ENCODE measurements at regions not wholly inside any gene's neighbourhood (a gene's known extent, or its start where the extent isn't known, plus 50 kb on each side); places are given as distances from the start of the nearest gene placed in this dataset.

DNA sequence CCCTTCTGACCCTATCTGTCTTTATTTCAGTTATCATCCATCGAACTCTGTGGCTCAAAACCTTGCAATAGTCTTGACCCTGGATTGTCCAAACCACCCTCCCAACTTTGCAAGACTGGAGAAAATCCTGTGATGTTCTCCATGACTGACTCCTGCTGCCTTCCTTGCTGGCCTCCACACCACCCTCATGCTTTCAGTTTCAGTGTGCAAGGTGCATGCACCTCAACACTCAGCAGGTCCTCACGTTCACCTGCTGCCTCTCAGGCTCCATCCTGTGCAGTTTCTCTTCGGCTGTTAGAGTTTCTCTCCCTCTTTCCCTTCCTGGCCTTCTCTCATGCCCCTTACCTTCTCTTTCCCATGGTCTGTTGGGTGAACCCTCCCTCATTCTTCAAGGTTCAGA, 59.4 kb upstream of the ASIC2 start:
- TF ChIP-seq, protein P1, sequence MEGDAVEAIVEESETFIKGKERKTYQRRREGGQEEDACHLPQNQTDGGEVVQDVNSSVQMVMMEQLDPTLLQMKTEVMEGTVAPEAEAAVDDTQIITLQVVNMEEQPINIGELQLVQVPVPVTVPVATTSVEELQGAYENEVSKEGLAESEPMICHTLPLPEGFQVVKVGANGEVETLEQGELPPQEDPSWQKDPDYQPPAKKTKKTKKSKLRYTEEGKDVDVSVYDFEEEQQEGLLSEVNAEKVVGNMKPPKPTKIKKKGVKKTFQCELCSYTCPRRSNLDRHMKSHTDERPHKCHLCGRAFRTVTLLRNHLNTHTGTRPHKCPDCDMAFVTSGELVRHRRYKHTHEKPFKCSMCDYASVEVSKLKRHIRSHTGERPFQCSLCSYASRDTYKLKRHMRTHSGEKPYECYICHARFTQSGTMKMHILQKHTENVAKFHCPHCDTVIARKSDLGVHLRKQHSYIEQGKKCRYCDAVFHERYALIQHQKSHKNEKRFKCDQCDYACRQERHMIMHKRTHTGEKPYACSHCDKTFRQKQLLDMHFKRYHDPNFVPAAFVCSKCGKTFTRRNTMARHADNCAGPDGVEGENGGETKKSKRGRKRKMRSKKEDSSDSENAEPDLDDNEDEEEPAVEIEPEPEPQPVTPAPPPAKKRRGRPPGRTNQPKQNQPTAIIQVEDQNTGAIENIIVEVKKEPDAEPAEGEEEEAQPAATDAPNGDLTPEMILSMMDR (IDR thresholded peaks at IDR 0.05), result no peak
- Mint-ChIP-seq H3K9me3 (ENCODE audit: unreplicated experiment) (peaks cover 28% of the 10 kb centered on the region), H3K27ac (ENCODE audit: unreplicated experiment) (no peak overlapping the region), H3K4me1 (ENCODE audit: unreplicated experiment) (no peaks in the 10 kb centered on the region), H3K27me3 (ENCODE audit: unreplicated experiment) (no peaks in the 10 kb centered on the region), H3K36me3 (ENCODE audit: unreplicated experiment) (no peaks in the 10 kb centered on the region), H3K4me3 (ENCODE audit: unreplicated experiment) (no peak overlapping the region)
- DNase-seq (ENCODE audit: extremely low spot score, unreplicated experiment), result no peak

DNA sequence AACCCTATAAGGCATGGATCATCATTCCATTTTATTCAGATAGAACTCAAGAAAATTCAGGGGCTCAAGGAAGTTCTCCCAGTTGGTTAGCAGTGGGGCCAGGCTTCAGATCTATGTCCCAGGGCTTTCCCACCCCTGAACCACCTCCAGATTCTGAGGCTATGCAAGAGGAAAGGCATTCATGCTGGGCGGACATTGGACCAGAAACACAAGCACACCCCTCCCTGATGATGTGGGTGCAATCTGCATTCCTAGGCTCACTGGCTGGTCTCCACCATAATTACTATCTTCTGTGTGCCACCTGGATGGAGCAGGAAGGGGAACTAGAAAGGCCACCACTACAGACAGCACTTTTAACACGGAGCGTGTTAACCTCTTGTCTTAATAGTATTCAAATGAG, 63.2 kb upstream of the ASIC2 start:
- Mint-ChIP-seq H3K4me3 (ENCODE audit: unreplicated experiment) (no peak overlapping the region), H3K9me3 (ENCODE audit: unreplicated experiment) (peaks cover 33% of the 10 kb centered on the region), H3K27me3 (ENCODE audit: unreplicated experiment) (no peaks in the 10 kb centered on the region), H3K36me3 (ENCODE audit: unreplicated experiment) (no peaks in the 10 kb centered on the region), H3K4me1 (ENCODE audit: unreplicated experiment) (no peaks in the 10 kb centered on the region), H3K27ac (ENCODE audit: unreplicated experiment) (no peak overlapping the region)
- DNase-seq (ENCODE audit: extremely low spot score, unreplicated experiment), result no peak
- TF ChIP-seq, protein P1 (IDR thresholded peaks at IDR 0.05), result no peak

GRCh38 chr17:33363475-33363874, 70.4 kb upstream of the ASIC2 start:
- no peak overlapping the region for H3K4me3 Mint-ChIP-seq (ENCODE audit: unreplicated experiment)
- H3K27me3 Mint-ChIP-seq (ENCODE audit: unreplicated experiment), result no peaks in the 10 kb centered on the region
- no peak for DNase-seq (ENCODE audit: extremely low spot score, unreplicated experiment)
- TF ChIP-seq, protein P1 (IDR thresholded peaks at IDR 0.05), result no peak
- H3K4me1 Mint-ChIP-seq (ENCODE audit: unreplicated experiment), result no peaks in the 10 kb centered on the region
- H3K36me3 Mint-ChIP-seq (ENCODE audit: unreplicated experiment), result no peaks in the 10 kb centered on the region
- H3K9me3 Mint-ChIP-seq (ENCODE audit: unreplicated experiment), result peaks cover 27% of the 10 kb centered on the region
- H3K27ac Mint-ChIP-seq (ENCODE audit: unreplicated experiment), result no peak overlapping the region

DNA sequence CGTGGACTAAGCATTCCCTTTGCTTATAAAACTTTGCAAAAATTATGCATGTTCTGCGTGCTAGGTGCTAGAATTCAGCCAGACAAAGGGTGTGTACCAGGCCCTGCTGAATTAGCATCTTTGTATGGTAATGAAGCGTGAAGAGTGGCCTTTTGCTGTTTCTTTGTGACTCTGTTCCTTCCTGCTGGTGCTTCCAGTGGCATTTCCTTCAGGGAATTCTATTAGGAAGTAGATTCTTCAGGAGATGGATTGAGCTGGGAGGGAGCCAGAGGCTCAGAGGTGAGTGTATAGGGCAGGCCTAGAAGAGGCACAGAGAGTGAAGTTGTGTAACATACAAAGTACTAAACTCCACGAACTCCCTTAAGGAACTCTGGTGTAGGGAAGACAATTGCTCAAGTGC, 73.9 kb upstream of the ASIC2 start:
- H3K4me1 Mint-ChIP-seq (ENCODE audit: unreplicated experiment), result no peaks in the 10 kb centered on the region
- no peak overlapping the region for H3K4me3 Mint-ChIP-seq (ENCODE audit: unreplicated experiment)
- H3K9me3 Mint-ChIP-seq (ENCODE audit: unreplicated experiment), result peaks cover 30% of the 10 kb centered on the region
- no peaks in the 10 kb centered on the region for H3K36me3 Mint-ChIP-seq (ENCODE audit: unreplicated experiment)
- H3K27me3 Mint-ChIP-seq (ENCODE audit: unreplicated experiment), result no peaks in the 10 kb centered on the region
- DNase-seq (ENCODE audit: extremely low spot score, unreplicated experiment), result no peak
- H3K27ac Mint-ChIP-seq (ENCODE audit: unreplicated experiment), result no peak overlapping the region
- TF ChIP-seq, protein P1 (IDR thresholded peaks at IDR 0.05), result no peak

DNA sequence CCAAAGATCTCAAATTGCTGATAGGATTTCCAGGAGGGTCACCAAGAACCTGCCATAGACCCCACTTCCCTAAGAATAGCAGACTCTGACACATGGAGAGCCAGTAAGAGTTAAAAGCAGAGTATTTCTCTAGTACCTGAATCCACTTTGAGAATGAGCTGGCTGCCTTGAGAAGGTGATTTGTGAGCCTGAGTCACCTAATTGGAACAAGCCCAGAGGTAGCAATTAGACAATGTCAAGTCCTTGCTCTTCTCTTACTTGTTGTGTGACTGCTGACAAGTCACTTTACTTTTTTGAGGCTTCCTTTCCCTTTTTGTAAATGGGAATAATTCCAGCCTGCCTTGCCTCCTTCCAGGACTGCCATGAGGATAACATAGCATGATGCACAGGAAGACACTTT, 76.1 kb upstream of the ASIC2 start:
- Mint-ChIP-seq H3K4me3 (ENCODE audit: unreplicated experiment) (no peak overlapping the region), H3K9me3 (ENCODE audit: unreplicated experiment) (peaks cover 23% of the 10 kb centered on the region), H3K27ac (ENCODE audit: unreplicated experiment) (no peak overlapping the region), H3K4me1 (ENCODE audit: unreplicated experiment) (no peaks in the 10 kb centered on the region), H3K27me3 (ENCODE audit: unreplicated experiment) (no peaks in the 10 kb centered on the region), H3K36me3 (ENCODE audit: unreplicated experiment) (no peaks in the 10 kb centered on the region)
- TF ChIP-seq, protein P1 (IDR thresholded peaks at IDR 0.05), result no peak
- DNase-seq (ENCODE audit: extremely low spot score, unreplicated experiment), result no peak

All from osteocyte (in vitro differentiated cells).